Amniotic epithelial cell (primary cell): ENCODE measurements at regions not wholly inside any gene's neighbourhood (a gene's known extent, or its start where the extent isn't known, plus 50 kb on each side); places are given as distances from the start of the nearest gene placed in this dataset.

Experiments used
- DNase-seq: peaks from one replicate; pipeline ENCODE4 v3.0.0-alpha.2; 2010; ENCODE audit warnings: low read depth

GRCh38 chrX:102067966-102068723, 57.3 kb upstream of the TCEAL2 start:
- DNase-seq = peak; percentile 9

- DNase-seq = no peak
These were observed 61.9 kb upstream of the TCEAL2 start for GRCh38 chrX:102063445-102064074.

- no peak for DNase-seq
These were observed 81.0 kb upstream of the TCEAL2 start for GRCh38 chrX:102044496-102044895.

- no peak for DNase-seq
These were observed 82.1 kb upstream of the TCEAL2 start for GRCh38 chrX:102043380-102043779.

- no peak for DNase-seq
These were observed 82.8 kb upstream of the TCEAL2 start for GRCh38 chrX:102042372-102043325.

- no peak for DNase-seq
These were observed 96.5 kb upstream of the TCEAL2 start for GRCh38 chrX:102029026-102029425.

- DNase-seq = no peak
These were observed 86.4 kb upstream of the ZMAT1 start for GRCh38 chrX:102018208-102018607.

GRCh38 chrX:102008901-102009300, 77.1 kb upstream of the ZMAT1 start:
- no peak for DNase-seq

GRCh38 chrX:101999644-102000539, 68.1 kb upstream of the ZMAT1 start:
- DNase-seq = no peak

- no peak for DNase-seq
These were observed 61.5 kb upstream of the ZMAT1 start for GRCh38 chrX:101993335-101993734.

GRCh38 chrX:101986586-101986985, 54.8 kb upstream of the ZMAT1 start:
- DNase-seq = no peak
